Activated CD8-positive, alpha-beta memory T cell treated with anti-CD3 and anti-CD28 coated beads, Interleukin-2, amount 50 U/mL, for 24 hours (primary cell): ENCODE measurements at regions not wholly inside any gene's neighbourhood (a gene's known extent, or its start where the extent isn't known, plus 50 kb on each side); places are given as distances from the start of the nearest gene placed in this dataset.

Source experiments
- DNase-seq: peaks from one replicate; pipeline ENCODE4 v3.0.0-alpha.2; 2020; ENCODE audit errors: extremely low read depth

DNA sequence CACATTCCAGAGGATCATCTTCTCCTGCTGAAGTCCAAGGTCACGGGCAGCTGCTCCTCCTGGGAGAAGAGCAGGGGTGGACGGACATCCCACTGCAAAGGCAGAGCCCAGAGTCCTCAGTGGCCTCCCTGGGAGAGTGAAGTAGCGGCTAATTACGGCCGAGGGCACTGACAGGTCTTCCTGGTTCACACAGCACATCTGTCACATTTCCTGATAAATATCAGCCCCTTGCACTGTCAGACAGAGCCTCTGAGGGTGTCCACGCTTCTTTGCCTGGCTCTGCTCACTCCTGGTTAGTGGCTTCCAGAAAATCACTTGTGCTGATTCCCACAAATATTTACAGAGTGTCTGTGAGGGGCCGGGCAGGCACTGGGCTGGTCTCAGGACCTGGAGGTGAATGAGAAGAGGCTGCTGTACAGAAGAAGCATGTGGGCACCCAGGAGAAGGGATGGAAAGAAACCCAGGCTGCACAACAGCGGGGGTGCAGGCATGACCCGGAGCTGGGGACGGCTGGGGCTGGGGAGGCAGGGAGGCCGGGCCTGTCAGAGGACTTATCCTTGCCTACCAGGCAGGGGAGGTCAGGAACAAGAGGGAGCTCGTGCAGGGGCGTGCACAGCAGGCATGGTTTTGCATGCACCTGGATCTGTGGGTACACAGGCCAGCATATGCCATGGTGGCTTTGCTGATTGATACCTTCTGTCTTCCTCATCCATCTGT, 258.2 kb upstream of the TNRC6C start:
- DNase-seq, result no peak

DNA sequence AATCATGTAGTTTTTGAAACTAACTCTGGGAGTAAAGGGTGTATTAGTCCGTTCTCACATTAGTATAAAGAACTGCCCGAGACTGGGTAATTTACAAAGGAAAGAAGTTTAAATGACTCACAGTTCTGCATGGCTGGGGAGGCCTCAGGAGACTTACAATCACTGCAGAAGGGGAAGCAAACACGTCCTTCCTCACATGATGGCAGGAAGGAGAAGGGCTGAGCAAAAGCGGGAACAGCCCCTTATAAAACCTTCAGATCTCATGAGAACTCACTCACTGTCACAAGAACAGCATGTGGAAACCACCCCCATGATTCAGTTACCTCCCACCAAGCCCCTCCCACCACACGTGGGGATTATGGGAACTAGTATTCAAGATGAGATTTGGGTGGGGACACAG, 256.5 kb upstream of the TNRC6C start:
- DNase-seq, result no peak

DNA sequence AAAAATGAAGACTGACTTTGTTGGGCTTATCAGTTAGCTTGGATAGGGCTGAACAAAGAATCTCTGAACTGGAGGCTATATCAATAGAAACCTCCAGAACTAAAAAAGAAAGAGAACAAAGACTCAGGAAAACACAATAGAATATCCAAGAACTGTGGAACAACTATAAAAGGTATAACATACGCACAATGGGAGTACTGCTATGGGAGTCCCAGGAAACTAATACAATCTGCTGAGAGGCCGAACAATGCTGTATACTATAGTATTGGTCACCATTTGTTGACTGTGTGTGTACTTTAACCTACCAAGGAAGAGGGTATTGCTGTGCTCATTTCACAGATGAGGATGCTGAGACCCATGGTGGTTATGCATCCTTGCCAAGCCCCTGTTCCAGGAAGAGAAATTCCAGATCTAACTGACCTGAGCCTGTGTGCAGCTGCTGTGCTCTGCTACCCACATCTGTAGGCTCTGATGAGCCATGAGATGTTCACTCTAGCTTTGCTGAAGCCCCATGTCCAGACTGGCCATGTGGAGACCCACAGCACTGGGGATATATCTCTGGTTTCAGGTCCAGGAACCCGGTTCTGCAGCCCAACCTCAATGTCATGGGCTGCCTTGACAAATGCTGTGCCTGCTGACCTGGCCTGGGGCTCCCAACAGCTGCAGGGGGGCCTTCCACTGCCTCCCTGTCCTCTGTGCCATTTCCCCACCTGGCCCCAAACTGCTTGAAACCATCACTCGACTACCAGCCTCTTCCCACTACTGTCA, 254.3 kb upstream of the TNRC6C start:
- no peak for DNase-seq

DNA sequence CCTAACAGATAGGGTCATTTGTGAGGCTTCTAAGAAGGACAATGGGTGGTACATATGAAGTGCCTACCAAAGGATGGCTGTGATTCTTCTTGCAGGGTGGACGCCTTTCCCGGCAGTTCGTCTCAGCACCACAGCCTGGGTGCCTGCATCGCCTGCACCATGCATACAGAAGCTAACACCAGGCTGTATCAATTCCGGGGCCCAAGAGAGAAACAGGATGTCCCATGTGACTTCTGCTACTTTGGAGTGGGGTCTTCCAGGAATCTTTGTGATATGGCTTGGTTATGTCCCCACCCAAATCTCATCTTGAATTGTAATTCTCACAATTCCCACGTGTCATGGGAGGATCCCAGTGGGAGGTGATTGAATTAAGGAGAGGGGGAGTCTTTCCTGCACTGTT, 251.6 kb upstream of the TNRC6C start:
- DNase-seq, result no peak

DNA sequence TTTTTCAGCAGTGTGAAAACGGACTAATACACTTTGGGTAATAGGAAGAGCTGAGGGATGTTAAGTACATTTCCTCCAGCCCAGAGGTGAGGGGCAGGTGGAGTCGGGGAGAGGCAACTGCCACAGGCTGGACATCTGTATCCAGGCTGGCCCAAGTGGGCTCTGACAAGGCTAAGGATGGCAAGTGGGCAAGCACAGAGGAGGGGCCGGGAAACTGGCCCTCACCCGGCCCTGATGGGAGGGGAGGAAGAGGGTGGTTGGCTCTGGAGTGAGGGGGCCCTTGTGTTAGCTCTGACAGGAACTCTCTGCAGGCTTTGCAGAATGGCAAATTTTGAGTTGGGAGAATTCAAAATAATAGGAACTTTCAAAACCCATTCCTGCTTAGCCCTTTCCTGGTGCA, 251.0 kb upstream of the TNRC6C start:
- DNase-seq, result no peak

DNA sequence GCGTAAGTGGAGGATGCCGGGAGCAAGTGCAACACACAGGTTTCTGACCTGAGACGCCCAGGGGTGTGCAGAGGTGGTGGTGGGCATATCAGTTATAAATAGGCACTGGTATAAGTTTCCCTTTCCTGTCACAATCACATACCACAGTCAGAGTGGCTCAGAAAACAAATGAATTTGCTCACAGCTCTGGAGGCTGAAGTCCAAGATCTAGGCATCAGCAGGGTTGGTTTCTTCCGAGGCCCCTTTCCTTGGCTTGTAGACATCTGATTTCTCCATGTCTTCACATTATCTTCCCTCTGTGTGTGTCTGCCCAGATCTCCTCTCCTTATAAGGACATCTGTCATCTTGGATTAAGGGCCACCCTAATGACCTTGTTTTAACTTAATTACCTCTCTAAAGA, 250.5 kb upstream of the TNRC6C start:
- no peak for DNase-seq

DNA sequence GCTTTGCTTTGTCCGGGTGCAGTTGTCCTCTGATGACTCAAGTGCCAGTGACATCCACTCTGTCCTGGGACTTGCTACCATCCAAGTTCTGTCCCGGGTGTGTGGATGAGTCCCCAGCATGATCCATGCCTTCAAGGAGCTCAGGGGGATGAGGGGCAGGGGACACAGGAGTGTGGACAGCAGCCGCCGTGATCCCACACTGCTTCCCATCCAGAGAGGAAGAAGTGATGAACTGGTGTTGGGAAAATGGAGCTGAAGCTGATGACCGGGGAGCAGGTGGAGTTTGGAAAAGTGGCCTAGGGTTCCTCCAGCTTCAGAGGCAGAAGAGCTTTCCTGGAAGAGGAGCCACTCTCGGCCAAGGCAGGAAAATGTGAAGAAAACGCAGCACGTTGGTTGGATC, 249.6 kb upstream of the TNRC6C start:
- no peak for DNase-seq

DNA sequence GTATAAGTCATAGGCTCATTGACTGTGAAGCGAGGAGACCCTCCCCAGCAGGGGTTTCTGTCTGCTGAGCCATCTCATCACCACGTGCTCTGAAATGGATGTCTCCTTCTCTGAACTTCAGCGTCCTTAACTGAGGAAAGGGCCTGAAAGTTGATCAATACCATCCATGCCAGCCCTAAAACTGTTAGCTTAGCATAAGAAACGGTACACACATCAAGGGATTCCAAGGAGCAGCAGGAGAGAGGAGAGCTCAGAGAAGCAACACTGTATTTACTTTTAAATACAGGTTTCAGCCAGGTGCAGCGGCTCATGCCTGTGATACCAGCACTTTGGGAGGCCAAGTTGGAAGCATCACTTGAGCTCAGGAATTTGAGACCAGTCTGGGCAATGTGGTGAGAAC, 248.9 kb upstream of the TNRC6C start:
- no peak for DNase-seq

DNA sequence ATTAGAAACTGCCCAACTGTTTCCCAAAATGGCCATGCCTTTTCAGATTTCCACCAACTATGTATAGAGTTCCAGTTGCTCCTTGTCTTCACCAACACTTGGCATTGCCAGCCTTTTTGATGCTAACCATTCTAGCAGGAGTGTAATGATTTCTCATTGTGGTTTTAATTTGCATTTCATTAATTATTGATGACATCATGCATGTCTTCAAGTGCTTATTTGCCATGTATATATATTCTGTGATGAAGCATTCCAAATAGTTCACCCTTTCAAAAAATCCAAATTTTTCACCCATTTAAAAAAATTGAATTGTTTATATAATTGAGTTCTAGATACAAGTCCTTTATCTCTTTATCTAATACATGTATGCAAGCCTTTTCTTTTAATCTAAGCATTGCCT, 245.9 kb upstream of the TNRC6C start:
- DNase-seq, result no peak

DNA sequence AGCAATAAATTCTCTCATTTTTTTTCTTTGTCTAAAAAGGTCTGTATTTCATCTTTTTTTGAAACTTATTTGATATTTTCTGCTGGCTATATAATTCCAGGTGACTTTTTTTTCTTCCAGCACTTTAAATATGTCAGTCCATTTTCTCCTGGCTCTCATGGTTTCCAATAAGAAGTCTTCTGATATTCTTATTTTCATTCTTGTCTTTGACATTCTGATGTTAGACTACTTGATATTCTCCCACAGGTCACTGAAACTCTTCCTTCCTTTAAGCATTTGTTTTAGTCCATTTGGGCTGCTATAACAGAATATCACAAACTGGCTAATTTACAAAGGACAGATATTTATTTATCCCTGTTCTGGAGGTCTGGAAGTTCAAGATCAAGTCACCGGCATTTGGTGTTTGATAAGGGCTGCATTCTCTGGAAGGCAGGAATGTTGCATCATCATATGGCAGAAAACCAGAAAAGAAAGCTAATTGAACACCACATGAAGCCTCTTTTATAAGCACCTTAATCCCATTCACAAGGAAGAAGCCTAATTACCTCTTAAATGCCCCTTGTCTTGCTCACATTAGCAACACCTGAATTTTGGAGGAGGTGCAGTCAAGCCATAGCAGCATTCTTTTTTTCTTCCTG, 242.1 kb upstream of the TNRC6C start:
- DNase-seq, result no peak

DNA sequence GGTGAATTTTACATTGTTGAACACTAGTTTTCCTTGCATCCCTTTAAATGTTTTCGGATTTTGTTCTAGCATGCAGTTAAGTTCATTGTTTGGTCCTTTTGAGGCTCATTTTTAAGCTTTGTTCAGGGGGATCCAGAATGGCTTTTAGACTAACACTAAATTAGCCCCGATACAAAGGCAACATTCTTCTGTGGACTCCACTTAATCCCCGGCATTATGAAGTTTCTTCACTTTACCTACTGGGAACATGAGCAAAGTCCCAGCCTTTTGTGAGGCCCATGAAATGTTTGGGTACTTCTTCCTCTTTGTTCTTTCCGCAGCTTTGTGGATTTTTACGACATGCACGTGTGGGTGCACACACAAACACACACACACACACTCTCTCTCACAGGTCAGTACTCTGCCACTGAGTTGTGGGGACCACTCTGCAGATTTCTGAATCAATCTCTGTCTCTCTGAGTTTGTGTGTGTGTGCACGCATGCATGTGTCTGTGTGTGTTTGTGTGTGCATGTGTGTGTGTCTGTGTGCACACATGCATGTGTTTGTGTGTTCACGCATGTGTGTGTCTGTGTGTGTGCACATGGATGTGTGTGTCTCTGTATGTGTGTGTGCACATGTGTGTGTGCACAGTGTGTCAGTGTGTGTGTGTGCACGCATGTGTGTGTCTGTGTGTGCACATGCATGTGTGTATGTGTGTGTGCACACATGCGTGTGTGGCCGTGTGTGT, 240.4 kb upstream of the TNRC6C start:
- no peak for DNase-seq

DNA sequence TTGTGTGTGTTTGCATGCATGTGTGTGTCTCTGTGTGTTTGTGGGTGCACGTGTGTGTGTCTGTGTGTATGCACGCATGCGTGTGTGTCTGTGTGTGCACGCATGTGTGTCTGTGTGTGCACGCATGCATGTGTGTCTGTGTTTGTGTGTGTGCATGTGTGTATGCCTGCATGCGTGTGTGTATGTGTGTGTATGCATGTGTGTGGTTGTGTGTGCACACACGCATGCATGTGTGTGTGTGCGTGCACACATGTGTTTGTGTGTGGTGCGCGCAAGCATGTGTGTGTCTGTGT, 239.9 kb upstream of the TNRC6C start:
- no peak for DNase-seq

DNA sequence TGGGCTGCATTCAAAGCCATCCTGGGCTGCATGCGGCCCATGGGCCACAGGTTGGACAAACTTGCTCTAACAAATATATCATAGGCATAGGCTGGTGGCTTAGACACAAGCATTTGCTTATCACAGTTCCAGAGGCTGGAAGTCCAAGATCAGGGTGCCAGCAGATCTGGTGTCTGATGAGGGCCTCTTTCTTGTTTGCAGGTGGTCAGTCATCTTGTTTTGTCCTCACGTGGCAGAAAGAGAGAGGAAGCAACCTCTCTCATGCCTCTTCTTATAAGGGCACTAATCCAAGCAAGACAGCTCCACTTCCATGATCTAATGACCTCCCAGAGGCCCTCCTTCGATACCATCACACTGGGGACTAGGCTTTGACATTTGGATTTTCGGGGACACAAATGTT, 238.7 kb upstream of the TNRC6C start:
- no peak for DNase-seq

DNA sequence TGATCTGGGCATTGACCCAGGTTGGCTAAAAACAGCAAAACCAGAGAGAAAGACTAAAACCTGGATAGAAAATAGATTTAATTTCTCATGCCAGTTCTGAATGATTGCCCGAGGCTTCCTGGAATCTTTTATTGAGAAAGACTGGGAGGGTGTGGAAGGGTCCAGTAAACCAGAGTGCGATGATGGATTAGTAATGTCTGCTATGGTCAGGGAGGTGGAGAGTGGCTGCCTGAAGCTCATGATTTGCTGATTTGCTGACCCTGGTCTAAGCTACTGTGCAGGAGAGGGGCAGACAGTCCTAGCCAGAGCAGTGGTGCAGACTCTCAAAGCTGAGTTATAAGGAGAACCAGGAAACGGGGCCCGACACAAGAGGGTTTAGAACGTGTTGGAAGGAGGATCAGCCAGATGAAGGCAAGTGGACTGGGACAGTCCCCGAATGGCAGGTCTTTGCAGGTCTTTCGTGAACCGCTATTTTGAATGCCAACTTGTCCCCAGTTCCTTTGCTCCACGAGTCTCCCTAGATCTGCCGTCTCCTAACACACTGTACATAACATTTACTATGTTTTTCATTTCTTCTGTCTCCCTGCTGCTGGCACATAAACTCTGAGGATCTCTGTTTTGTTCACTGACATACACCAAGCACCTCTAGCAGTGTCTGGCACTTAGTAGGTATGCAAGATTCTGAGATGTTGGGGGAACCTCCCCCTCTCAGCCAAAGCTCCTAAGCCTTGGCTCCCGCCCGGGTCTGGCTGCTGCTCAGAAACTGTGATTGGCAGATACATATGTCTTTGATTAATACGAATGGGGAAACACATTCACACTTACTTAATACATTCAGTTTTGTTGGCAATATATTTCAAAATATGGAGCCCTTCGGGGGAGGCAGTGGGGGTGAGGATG, 237.3 kb upstream of the TNRC6C start:
- DNase-seq, result no peak

DNA sequence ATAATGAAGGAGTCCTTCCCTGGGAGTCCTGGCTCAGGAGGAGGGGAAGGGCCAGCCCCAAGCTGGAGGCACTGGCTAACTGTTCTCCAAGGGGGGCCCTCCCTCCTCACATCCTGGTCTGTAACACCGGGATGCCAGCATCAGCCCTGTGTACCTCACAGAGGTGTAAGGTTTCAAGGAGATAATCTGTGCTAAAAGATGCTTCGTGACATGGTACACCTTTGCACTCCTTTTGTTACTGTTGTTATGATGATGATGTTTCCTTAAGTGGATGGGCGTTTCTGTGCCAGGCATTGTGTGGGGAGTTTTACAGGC, 236.7 kb upstream of the TNRC6C start:
- DNase-seq, result no peak

DNA sequence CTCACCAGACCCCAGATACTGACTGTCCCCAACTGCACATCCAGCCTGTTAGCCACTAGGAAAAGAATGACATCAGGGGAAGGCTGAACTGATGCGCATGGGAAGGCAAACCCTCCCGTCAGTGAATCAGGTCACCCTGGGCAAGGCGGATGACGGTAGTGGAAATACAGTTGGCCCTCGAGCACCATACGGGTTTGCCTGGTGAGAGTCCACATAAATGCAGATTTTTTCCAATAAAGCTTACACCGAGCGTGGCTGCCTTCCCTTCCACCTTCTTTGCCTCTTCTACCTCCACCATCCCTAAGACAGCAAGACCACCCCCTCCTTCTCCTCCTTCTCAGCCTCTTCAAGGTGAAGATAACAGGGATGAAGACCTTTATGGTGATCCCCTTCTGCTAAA, 236.1 kb upstream of the TNRC6C start:
- no peak for DNase-seq

DNA sequence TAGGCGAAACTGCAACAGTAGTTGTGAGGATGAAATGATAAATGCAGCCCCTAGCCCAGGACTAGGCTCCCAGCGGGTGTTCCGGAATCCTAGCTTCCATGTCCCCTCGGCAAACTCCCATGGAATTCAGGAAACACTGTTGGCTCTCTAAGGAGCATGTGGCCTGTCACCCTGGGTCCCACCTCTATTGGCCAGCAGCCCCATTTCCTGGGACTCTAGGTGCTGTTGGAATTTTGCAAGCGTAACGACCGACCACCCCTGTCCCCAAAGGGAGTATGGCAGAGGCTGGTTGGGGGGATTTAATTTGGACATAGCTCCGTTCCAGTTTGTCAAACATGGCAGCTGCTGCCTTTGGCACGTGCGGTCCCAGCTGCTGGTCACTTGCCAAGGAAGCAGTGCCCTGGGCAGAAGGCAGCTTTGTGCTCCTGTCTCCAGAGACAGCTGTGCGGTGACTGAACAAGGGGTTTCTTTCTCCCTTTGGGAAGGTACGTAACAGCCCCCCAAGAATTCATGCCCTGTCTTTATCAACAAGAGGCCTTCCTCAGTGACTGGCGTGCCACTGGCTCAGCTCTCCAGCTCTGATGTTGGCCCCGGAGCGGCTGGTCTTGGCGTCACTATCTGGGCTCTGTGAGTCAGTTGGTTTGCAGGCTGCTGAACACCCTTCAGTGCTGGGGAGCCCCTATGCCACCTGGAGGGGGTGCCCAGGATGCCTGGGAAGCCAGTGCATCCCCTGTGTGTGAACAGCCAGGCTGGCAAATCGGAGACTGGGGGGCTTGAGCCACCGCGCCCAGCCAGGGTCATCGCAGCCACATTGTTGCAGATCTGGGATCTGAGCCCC, 235.2 kb upstream of the TNRC6C start:
- DNase-seq, result no peak

DNA sequence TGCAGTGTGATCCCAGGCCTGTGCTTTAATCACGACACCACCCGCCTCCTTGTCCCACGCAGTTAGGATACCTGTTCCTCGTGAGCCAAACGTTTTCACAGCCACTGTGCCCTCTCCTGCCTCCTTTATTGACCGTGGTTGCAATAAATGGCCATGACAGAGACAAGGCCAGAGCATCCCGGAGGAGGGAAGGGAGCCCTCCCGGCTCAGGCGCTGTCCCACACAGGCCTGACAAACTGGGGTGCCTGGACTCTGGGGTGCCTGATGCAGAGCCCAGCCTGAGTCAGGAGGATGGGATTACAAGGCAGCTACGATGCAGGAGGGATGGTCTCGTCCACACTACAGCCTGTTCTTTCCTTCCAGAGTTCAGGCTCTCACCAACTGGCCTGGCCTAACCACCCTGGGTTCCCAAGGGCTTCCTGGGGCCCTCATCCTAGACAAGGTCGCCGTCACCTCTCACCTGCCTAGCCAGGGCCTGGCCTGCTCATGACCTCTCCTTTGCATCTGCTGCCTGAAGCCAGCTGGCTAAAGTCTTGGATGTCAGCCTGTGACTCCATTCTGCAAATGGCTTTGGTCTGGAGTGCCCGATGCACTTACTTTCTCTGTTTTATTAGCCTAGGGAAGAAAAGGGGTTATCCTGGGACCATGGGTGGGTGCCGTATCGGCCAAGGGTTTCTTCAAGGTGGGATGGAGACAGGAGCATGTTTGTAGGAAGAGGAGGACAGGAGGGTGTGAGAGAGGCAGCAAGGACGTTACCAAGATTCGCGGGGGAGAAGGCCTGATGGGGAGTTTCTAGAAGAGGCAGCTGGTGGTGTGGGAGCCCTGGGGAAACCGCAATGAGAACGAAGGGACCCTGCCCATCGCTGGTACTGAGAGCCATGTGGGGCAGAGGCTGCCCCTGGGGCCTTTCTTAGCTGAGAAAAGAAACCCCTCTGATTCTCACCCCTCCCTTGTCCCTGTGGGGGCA, 234.3 kb upstream of the TNRC6C start:
- DNase-seq, result no peak

DNA sequence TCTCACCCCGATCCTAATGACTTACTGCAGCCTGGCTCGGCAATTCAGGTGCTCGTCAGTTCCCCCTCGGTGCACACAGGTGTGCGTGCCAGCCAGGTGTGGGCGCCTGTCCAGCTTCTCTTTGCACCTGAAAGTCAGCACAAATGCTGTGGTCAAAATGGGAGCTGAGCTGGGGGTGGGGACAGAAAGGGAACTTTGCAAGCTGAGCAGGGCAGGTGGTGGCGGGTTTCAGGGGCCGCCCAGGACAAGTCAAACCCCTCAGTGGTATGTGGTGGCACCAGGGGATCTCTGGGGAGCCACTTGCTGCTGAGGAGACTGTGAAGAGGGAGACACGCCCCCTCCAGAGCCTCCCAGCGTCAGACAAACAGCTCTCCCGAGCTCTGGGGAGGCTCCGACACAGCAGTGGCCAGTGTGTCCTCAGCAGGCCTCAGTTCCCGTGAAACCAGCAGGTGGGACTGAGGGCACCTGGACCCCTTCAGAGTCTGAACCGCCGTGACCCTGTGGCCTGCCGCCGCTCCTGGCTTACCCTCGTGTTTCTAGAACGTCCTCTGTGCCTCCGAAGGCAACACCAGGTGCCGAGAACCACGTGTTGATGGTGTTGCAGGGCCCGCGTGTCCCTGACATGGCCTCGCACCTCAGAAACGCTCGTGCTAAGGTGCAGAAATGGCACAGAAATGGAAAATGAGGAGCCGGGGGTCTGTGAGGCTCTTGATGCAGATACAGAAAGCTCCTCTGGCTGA, 233.5 kb upstream of the TNRC6C start:
- DNase-seq, result no peak
